ENCODE measurements at regions not wholly inside any gene's neighbourhood (a gene's known extent, or its start where the extent isn't known, plus 50 kb on each side); places are given as distances from the start of the nearest gene placed in this dataset.
"Not testable (repeated sequence)": the region's sequence is repeated elsewhere in the genome, so short reads cannot be mapped to it uniquely, and the experiment has no call there.

DNA sequence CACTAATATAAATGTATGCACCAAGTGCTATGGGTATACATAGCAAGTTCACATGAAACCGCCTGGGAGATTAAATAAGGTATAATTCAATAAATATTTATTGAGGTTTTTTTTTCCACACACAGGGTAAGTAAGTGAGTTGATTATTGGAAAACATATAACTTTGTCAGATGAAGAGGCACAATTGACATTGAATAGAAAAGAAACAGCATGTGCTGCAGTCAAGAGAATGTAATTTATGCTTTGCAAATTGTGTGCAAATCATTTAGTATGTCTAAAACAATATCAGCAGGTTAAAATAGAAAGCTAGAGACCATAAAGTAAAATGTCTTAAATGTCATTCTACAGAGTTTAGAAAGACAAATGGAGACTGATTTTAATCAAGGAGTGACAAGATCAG lies 560.0 kb downstream of the AMY1C start:
- no peak for TF ChIP-seq POLR2A (IDR thresholded peaks at IDR 0.05)
- TF ChIP-seq, protein P1, sequence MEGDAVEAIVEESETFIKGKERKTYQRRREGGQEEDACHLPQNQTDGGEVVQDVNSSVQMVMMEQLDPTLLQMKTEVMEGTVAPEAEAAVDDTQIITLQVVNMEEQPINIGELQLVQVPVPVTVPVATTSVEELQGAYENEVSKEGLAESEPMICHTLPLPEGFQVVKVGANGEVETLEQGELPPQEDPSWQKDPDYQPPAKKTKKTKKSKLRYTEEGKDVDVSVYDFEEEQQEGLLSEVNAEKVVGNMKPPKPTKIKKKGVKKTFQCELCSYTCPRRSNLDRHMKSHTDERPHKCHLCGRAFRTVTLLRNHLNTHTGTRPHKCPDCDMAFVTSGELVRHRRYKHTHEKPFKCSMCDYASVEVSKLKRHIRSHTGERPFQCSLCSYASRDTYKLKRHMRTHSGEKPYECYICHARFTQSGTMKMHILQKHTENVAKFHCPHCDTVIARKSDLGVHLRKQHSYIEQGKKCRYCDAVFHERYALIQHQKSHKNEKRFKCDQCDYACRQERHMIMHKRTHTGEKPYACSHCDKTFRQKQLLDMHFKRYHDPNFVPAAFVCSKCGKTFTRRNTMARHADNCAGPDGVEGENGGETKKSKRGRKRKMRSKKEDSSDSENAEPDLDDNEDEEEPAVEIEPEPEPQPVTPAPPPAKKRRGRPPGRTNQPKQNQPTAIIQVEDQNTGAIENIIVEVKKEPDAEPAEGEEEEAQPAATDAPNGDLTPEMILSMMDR (IDR thresholded peaks at IDR 0.05 in 4 of 5, conservative IDR thresholded peaks at IDR 0.05 in 1 of 5) = no peak
- no peak for DNase-seq
- Histone ChIP-seq H3K4me3 (no peak overlapping the region), H3K27ac (no peak overlapping the region), H3K36me3 (no peaks in the 10 kb centered on the region), H3K9me3 (no peaks in the 10 kb centered on the region), H3K4me1 (no peaks in the 10 kb centered on the region), H3K27me3 (no peaks in the 10 kb centered on the region)
- ATAC-seq = no peak
- in situ Hi-C loops (cut with MboI; ENCODE audit: low sequenced_read_pairs in 4 of 4) (no loop called here), intact Hi-C loops (cut with DNase I; ENCODE audit: low total_unique reads) (no loop called here)

DNA sequence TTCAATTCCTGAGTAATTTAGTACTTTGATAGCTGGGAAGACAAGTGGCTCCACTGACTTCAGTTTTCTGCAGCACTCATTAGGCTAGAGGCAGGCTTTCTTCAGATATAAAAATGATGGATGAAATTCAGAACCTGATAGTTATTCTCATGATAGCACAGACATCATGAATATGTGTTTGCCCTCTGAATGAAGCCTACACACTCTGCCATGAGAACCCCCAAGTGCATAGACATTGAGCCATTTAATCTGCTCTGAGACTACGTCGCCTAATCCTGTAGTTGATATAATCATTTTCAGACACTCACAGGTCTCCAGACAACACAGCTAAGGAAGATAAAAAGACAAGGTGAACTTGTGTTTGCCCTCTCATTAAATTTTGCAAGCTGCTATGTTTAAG lies 566.1 kb downstream of the AMY1C start:
- H3K36me3 ChIP-seq = no peaks in the 10 kb centered on the region
- intact Hi-C loops (cut with DNase I; ENCODE audit: low total_unique reads) (no loop called here), in situ Hi-C loops (cut with MboI; ENCODE audit: low sequenced_read_pairs in 4 of 4) (no loop called here)
- H3K4me1 ChIP-seq = no peaks in the 10 kb centered on the region
- DNase-seq = no peak
- no peak for ATAC-seq
- no peaks in the 10 kb centered on the region for H3K9me3 ChIP-seq
- TF ChIP-seq POLR2A (IDR thresholded peaks at IDR 0.05) = no peak
- TF ChIP-seq, protein P1 (IDR thresholded peaks at IDR 0.05 in 4 of 5, conservative IDR thresholded peaks at IDR 0.05 in 1 of 5) = no peak
- H3K27ac ChIP-seq = no peak overlapping the region
- H3K27me3 ChIP-seq = no peaks in the 10 kb centered on the region
- H3K4me3 ChIP-seq = no peak overlapping the region

DNA sequence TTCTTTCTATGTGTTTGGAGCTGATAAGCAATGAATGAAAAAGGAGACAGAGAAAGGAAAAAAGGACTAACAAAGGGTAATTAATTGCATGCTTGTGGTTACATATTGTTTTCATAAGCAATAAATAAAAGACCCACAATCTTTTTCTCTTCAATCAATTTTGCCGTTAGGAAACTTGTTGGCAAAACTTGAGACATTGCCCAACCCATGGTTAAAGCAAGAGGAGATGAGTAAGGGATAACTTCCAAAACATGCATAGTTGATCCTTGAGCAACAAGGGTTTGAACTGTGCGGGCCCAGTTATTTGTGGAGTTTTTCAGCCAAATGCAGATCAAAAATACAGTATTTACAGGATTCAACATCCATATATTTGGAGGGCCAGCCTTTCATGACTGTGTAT lies 572.4 kb downstream of the AMY1C start:
- in situ Hi-C loops (cut with MboI; ENCODE audit: low sequenced_read_pairs in 4 of 4) (no loop called here), intact Hi-C loops (cut with DNase I; ENCODE audit: low total_unique reads) (no loop called here)
- Histone ChIP-seq H3K36me3 (no peaks in the 10 kb centered on the region), H3K4me1 (no peaks in the 10 kb centered on the region), H3K27me3 (no peaks in the 10 kb centered on the region), H3K4me3 (no peak overlapping the region), H3K9me3 (no peaks in the 10 kb centered on the region), H3K27ac (no peak overlapping the region)
- TF ChIP-seq, protein P1 (IDR thresholded peaks at IDR 0.05 in 4 of 5, conservative IDR thresholded peaks at IDR 0.05 in 1 of 5) = no peak
- no peak for TF ChIP-seq POLR2A (IDR thresholded peaks at IDR 0.05)
- ATAC-seq = no peak
- no peak for DNase-seq

DNA sequence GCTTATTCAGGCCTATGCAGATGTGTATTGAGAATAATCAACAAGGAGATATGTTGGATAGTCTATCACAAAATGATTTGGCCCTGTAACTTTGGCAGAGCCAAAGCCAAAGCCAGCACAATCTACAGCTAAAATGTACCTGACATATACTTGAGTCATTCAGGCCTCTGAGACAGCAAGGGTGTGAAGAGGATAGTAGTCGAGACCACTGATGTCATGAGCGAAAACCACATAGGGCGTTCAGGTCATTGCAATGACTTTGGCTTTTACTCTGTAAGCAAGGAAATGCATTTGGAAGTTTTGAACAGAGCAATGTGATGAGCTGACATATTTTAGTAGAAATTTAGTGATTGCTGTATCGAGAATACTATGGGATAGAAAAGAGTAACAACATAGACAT lies 579.6 kb downstream of the AMY1C start:
- TF ChIP-seq POLR2A (IDR thresholded peaks at IDR 0.05) = no peak
- TF ChIP-seq, protein P1 (IDR thresholded peaks at IDR 0.05 in 4 of 5, conservative IDR thresholded peaks at IDR 0.05 in 1 of 5) = no peak
- intact Hi-C loops (cut with DNase I; ENCODE audit: low total_unique reads) = no loop called here
- Histone ChIP-seq H3K27ac (no peak overlapping the region), H3K4me3 (no peak overlapping the region), H3K36me3 (no peaks in the 10 kb centered on the region), H3K27me3 (no peaks in the 10 kb centered on the region), H3K9me3 (no peaks in the 10 kb centered on the region), H3K4me1 (no peaks in the 10 kb centered on the region)
- no peak for ATAC-seq
- DNase-seq = no peak
- in situ Hi-C loops (cut with MboI; ENCODE audit: low sequenced_read_pairs in 4 of 4) = no loop called here

DNA sequence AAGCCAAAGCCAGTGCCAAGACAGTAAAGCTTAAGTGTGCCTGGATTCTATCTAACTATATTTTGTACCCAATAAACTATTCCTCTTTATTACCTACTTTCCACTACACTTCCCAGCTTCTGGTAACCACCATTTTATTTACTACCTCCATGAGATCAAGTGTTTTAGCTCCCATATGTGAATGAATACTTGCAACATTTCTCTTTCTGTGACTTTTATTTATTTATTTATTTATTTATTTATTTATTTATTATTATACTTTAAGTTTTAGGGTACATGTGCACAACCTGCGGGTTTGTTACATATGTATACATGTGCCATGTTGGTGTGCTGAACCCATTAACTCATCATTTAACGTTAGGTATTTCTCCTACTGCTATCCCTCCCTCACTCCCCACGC lies 582.1 kb downstream of the AMY1C start:
- intact Hi-C loops (cut with DNase I; ENCODE audit: low total_unique reads) = no loop called here
- in situ Hi-C loops (cut with MboI; ENCODE audit: low sequenced_read_pairs in 4 of 4) = no loop called here
- no peak for DNase-seq

DNA sequence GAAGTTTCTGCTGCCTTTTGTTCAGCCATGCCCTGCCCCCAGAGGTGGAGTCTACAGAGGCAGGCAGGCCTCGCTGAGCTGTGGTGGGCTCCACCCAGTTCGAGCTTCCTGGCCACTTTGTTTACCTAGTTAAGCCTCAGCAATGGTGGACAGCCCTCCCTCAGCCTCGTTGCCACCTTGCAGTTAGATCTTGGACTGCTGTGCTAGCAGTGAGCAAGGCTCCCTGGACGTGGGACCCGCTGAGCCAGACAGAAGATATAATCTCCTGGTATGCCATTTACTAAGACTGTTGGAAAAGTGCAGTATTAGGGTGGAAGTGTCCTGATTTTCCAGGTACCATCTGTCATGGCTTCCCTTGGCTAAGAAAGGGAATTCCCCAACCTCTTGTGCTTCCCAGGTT lies 588.2 kb downstream of the AMY1C start:
- in situ Hi-C loops (cut with MboI; ENCODE audit: low sequenced_read_pairs in 4 of 4); intact Hi-C loops (cut with DNase I; ENCODE audit: low total_unique reads); H3K4me1 ChIP-seq; H3K27me3 ChIP-seq; H3K27ac ChIP-seq; H3K9me3 ChIP-seq; DNase-seq; H3K36me3 ChIP-seq; H3K4me3 ChIP-seq; ATAC-seq: not testable (repeated sequence)

More for the DNA sequence above, 582.1 kb downstream of the AMY1C start:
- H3K36me3 ChIP-seq = no peaks in the 10 kb centered on the region
- no peak for TF ChIP-seq POLR2A (IDR thresholded peaks at IDR 0.05)
- TF ChIP-seq, protein P1 (IDR thresholded peaks at IDR 0.05 in 4 of 5, conservative IDR thresholded peaks at IDR 0.05 in 1 of 5) = no peak
- no peak overlapping the region for H3K4me3 ChIP-seq
- no peak overlapping the region for H3K27ac ChIP-seq
- no peaks in the 10 kb centered on the region for H3K9me3 ChIP-seq
- no peaks in the 10 kb centered on the region for H3K4me1 ChIP-seq
- no peaks in the 10 kb centered on the region for H3K27me3 ChIP-seq
- no peak for ATAC-seq
